GM19324 (cell line): ENCODE measurements at regions not wholly inside any gene's neighbourhood (a gene's known extent, or its start where the extent isn't known, plus 50 kb on each side); places are given as distances from the start of the nearest gene placed in this dataset.

ENCODE experiments used
- ATAC-seq: cut with Tn5 transposase; IDR thresholded peaks from one replicate; pipeline ENCODE4 v1.9.1; 2021; ENCODE audit warnings: mild to moderate bottlenecking, moderate library complexity; ENCODE audit not compliant: unreplicated experiment, low FRiP score

GRCh38 chr2:16311521-16312440, 353.9 kb downstream of the CYRIA start:
- no peak for ATAC-seq

- no peak for ATAC-seq
Observed at GRCh38 chr2:16308816-16309215, 356.8 kb downstream of the CYRIA start.

- ATAC-seq = no peak
Observed at GRCh38 chr2:16304876-16305590, 360.6 kb downstream of the CYRIA start.

DNA sequence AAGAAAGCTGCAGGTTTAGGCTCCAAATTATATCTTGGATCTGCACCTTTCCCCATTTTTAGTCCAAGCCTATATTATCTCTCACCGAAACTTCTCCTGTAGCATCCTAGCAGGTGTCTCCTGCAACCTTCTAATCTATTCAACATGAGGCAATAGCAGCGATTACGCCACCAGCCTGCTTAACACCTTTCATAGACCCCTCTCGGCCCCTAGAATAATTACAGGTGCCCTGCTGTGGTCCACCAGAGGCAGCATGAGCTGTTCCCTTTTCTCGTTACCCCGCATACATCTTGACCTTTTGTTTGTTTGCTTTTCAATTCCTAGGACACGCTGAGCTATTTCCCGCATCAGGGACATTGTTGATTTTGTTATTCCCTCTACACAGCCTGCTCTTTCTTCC, 361.9 kb downstream of the CYRIA start:
- ATAC-seq = no peak

DNA sequence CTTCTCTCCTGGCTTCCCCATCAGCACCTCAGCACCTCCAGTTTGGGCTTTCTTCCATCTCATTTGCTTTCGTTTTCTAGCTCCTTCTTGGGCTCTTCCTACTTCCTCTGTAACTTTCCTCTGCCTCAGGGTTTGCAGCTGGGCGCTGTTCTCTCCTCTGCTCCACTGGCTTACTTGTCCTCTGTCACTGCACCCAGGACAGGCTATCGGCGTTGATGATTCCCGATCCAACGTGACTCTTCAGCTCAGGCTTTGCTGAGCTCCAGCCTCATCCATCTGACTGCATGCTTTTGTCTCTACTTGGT, 362.4 kb downstream of the CYRIA start:
- ATAC-seq = no peak

- no peak for ATAC-seq
Observed at GRCh38 chr2:16302431-16303272, 362.3 kb downstream of the MYCN start.

DNA sequence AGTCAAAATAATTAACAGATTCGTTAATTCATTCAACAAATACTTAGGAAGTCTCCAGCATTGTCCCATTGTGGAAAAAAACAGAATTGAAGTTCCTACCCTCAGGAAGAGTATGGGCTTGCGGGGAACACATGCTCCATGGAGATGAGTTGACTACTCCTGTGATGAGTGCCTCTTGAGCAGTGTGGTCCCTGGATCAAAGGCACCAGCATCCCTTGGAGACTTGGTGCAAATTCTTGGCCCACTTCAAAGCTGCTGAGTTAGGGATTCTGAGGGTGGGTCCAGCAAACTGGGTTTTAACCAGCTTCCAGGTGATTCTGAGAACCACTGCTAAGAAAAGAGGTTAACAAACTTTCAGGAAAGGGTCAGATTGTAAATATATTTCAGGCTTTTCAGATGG, 361.6 kb downstream of the MYCN start:
- no peak for ATAC-seq

DNA sequence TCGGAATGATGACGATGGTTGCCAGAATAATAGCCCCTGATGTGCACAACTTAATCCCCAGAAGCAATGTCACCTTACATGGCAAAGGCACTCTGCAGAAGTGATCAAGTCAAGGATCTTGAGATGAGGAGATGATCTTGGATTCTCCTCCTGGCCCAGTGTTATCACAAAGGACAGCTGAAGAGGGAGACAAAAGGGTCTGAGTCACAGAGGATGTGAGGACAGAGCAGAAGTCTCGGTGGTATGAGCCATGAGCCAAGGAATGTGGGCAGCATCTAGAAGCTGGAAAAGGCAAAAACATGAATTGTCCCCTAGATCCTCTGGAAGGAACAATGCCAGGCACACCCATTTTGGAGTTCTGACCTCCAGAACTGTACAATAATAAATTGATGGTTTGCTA, 358.5 kb downstream of the MYCN start:
- no peak for ATAC-seq

DNA sequence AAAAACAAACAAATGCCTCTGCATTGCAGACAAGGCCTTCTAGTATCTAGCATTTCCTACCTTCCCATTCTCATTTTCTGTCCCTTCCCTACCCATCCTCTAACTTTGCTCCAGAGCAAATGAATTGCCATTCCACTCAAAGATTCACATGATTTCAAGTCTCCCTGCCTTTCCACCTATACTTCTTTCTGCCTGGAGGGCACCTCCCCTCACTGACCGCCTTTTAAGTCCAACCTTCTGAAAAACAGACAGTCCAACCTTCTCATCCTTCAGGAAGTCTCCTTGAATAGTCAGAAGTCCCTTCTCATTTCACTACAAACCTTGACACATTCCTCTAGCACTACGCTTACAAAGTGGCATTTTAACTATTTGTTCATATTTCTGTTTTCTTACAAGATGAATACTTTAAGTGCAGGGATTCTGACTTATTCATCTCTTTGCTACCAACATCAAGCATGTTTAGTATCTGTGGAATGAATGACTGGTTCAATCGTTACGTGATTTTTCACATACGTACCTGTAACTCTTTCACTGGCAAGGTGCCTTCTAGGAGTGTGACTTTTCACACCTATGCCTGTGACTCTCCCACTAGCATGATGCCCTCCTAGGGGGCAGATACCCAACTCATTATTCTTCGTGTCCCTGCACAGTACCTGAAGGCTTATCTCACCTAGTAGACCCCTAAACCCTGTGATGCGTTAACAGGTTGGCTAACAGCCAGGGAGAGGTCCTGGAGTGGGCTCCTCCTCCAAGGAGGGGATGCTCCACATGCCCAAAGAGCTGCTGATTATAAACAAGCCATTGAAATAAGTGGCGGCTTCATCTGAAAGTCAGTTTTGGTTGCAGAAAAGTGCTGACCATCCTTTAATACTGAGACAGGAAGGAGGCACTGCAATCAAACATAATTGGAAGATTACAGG, 356.2 kb downstream of the MYCN start:
- no peak for ATAC-seq

GRCh38 chr2:16296038-16296290, 355.6 kb downstream of the MYCN start:
- no peak for ATAC-seq

- no peak for ATAC-seq
Observed at GRCh38 chr2:16294791-16295190, 354.4 kb downstream of the MYCN start.

GRCh38 chr2:16293871-16294270, 353.5 kb downstream of the MYCN start:
- no peak for ATAC-seq

- no peak for ATAC-seq
Observed at GRCh38 chr2:16293398-16293797, 353.0 kb downstream of the MYCN start.

DNA sequence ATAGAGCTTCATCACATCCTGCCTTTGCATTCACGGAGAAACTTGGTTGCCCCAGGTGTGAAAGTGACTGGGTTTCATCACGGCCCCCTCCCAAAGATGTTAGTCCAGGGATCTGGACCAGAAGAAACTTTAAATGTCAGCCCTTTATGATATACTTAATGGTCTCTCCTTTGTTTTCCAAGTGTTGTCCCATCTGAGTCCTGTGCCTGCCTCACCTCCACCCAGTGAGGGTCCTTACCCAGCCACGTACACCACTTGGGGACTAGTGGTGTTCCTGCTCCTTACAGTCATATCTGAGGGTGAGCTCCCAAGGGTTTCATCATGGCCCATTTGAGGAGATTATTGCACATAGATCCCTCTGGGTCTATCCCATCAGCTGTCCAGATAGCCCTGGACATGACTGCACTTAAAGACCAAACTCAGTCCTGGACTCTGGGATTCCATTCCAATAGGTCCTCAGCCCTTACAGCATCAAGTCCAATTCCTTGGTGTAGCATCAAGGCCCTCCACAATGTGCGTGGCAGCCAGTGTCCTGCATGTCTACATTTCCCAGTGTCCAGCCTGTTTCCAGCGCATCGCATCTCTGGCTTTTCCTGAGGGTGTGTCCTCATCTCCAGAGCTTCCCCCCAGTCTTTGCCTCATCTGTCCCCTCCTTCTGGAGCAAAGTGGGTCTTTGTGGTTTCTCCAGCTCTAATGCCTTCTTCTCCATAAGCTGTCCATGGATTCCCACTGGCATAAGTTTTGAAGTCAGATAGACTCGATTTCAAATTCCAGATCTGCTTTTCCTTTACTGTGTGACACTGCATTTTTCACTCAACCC, 351.6 kb downstream of the MYCN start:
- no peak for ATAC-seq

- no peak for ATAC-seq
Observed at GRCh38 chr2:16291226-16291625, 350.9 kb downstream of the MYCN start.

GRCh38 chr2:16290311-16291020, 350.1 kb downstream of the MYCN start:
- no peak for ATAC-seq

- no peak for ATAC-seq
Observed at GRCh38 chr2:16288371-16289112, 348.2 kb downstream of the MYCN start.

GRCh38 chr2:16287831-16288230, 347.5 kb downstream of the MYCN start:
- ATAC-seq = no peak
